ENCODE measurements at regions not wholly inside any gene's neighbourhood (a gene's known extent, or its start where the extent isn't known, plus 50 kb on each side); places are given as distances from the start of the nearest gene placed in this dataset.

DNA sequence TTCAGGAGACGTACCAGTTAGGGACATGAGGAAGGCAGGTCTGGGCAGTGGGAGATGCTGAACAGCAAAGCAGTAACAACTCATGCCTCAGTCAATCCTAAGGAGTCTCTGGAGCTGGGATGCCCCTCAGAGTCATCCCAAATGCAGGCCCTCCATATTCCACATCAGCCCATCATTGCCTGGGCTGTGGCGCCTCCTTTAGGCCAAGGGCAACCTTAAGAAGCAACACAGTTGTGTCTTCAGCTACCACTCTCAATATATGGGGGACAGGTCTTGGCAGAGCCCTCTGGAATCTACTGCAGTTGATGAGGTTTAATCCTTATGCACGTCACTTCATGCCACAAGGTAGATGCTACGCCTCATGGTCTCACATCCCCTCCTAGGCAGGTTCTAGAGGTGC is 682.0 kb upstream of the RAB6C start:
- DNase-seq = no peak

DNA sequence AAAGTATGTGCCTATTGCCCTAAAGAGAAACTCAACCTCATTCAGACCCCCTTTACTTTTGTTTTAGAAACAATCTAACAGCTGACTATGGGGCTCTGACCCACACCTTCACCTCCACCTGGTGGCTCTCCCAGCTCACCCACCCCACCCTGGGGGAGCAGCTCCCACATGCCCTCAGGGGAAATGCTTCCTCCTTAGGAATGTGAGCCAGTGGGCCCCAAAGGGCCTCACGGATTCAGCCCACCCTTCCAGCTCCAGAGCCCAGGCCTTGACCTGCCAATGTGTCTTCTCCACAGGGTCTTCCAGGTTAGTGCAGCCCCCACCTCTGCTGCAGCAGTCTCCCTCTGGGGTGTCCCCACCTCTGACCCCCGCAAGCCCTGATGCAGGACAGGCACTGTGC is 680.1 kb upstream of the RAB6C start:
- DNase-seq = no peak

DNA sequence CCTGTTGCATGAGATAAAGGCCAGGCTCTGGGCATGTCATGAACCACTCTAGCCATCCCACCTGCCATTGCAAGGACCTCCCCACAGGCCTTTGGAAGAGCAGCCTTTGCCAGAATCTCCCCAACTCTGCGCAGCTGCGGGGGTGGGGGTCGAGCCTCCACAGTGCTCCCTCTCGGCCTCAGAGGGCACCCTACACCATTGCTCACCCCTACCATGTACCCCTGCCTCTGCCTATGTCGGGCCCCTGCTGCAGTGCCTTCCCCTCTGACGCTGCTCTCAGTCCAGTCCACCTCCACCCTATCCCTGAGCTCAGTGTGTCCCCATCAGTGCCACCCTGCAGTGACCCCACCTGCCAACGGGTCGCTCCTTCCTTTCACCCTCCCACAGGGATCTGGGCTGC is 679.7 kb upstream of the RAB6C start:
- no peak for DNase-seq

DNA sequence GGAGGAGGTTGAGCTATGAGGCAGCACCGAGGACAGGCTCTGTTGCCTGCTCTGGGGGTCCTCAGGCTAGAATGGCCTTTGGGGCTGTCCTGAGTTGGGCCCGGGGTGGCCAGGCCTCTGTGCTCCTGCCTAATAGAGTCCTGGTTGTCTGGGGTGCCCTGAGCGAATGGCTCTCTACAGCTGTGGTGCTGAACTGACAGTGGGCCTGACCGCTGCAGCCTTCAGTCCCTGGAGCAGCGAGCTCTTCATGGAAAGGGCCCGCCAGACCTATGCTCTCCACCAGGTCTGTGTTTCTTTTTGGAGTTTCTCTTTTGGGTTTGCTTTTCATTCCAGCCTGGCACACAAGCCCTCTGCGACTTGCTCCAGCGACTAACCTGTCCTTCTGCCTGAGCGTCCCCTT is 679.0 kb upstream of the RAB6C start:
- no peak for DNase-seq

DNA sequence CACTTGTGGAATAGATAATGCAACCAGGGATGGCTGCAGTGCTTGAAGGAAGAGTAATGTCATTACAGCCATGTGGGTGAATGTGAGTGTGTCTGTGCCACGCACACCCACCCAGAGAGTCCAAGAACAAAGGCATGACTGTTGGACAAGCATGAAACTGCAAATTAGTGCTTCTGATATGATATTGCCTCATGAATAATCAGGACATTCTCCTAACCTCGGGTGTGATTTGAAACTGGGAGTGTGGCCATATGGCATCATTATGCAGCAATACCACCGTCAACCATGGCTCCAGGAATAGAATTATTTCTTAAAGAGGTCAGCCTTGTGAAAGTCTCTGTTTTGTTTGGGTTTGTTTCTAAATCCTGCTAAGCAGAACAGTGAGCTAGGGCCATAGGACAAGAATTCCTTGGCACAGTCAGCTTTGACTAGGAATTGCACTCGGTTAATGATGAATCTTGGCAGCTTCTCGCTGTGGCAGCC is 678.0 kb upstream of the RAB6C start:
- DNase-seq = peak; percentile 5

DNA sequence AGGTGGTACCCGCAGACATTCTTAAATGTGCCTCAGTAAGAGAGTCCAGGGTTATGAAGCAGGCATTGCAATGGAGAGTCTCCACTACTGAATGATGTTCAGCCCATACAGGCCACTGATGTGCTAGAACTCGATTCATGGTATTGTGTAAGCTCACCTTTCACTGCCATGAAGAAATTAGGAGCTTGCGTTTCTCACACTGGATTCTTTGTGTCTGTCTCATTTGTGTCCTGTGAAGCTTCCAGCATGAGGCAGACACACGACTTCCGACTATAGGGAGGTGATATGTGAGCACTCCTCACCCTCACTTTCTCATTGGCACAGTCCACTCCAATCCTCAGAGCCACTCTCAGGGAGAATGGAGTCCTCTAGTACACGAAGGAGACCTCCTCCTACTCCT is 677.4 kb upstream of the RAB6C start:
- no peak for DNase-seq

DNA sequence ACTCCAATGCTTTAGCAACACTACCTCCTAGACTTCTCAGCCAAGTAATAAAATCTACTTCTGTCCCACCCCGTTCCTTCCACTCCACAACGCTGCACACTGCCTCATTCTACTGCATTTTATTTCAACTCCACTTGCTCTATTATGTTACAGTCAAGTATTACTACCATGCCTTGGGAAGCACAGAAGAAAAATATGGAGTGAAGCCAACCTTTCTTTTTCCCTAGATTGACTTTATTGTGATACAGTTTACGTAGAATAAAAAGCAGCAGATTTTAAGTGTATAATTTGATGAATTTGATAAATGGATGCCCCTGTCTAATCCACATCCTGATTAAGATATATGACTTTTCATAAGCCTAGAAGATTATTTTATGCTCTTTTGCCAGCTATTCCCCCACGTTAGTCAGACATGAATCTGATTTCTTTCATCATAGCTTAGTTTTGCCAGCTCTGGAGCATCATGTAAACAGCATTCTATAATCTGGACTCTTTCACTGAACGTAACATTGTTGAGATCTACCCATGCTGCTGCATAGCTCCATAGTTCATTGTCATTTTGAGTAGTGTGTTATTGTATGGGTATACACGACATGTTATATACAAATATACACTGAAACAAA is 676.8 kb upstream of the RAB6C start:
- no peak for DNase-seq

DNA sequence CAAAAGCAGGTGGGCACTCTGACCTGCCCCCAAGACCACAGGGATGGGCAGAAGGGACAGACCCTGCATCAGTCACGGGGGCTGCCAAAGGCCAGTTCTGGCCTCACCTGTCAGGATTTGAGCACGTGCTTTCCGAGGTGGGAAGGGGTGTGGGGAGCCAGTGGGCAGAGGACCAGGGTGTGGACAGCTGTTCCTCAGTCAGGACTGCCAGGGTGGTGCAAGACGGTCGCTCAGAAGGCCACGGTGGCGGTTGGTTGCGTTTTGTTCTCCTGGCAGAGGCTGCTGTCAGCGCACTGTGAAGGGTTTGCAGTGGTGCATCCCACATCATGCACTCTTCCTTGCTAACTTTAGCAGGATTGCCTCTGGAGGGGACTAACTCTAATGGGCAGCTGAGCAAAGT is 665.3 kb upstream of the RAB6C start:
- no peak for DNase-seq

DNA sequence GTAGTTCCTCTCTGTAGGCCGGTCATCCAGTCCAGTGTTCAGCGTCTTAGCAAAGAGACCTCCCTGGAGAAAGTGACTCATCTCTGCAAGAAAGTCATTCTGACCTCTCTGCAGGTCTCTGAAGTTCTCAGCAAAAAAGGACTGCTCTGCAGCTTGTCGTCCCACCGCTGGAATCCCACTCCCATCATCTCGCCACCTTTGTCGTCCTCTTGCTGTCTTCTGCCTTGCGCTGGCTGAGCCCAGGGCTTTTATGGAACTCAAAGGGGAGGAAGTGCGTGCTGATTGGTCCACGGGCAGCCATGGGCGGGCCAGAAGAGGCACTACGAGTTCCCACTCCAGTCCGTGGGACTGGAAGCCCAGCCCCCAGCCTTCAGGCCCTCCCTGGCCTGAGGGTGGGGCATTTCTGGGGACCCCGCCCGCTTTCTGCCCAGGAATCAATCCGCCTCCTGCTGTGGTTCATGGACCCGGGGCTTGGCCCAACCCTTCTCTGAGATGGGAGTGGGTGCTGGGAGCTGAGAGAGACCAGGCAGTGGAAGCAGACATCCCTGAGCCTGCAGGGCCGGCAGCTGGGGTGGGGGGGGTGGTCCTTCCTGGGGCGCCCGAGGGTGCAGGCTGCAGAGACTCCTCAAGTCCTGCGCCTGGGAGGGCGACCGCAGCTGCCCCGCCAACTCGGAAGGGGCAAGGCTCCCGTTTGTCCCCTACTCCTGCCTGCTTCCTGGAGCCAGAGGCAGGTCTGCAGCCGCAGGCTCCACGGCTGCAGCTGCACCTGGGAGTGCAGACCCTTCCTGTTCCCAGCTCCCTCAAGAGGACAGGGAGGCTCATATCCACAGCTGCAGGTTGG is 660.7 kb upstream of the RAB6C start:
- no peak for DNase-seq

DNA sequence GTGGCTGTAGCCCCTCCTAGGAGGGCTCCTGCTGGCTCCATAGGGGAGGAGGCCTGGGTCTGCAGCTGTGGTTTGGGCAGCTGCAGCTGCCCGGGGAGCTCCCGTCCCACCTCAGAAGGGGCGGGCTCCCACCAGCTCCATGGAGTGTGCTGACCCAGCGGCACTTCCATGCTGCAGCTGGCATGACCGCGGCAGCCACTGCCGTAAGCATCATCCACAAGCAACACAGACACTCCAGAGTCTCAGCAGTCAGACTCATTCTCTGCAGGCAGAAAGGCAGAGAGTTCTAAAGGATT is 660.1 kb upstream of the RAB6C start:
- no peak for DNase-seq

DNA sequence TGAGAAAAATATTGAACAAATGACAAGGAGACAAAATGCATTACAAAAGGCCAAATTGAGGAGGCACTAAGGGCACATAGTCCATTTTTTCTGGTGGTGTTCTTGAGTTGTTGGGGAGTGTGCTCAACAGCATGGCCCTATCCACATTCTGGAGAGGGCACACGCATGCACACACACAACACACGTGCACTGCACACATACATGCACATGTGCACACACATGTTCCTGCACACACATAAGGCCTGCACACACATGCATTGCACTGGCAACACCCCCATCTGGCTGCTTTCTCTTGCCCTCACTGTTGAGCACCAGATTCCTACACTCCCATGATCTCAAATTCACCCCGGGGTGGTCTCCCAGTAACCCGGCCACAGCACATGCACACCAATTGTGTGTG is 659.2 kb upstream of the RAB6C start:
- no peak for DNase-seq

DNA sequence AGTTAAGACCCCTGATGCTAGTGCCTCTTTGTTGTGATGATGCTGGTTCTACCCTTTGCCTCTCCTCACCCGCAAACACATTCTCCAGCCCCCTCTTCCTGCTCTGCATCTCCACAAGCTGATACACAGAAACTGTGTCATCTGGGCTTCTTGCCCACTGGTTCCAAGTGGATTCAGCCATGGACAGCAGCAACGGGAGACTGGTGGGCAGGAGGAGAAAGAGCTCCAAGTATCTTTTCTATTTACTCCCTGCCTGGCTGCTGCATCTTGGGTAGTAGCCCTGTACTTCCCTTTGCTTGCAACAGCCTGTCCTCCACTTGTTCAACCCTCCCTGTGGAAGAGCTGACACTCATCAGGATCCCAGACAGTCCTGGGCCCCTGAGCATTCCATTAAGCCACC is 655.1 kb upstream of the RAB6C start:
- DNase-seq = no peak

DNA sequence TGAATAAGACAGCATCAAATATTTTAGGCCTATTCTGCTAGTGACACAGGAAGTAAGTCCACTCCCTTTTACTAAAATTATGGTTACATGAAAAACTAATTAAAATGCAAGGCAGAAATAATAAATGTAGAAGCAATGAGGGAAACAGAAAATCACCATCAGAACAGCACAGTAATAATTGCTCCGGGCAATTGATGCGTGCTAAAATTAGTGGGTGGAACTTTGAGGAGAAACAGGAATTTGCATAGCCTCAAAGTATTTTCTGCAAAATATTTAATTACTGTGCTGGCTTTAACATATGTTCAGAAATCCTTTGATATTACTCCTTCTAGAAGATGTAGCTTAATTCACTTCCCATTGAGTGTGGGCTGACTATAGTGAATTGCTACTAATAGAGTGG is 654.3 kb upstream of the RAB6C start:
- DNase-seq = no peak

DNA sequence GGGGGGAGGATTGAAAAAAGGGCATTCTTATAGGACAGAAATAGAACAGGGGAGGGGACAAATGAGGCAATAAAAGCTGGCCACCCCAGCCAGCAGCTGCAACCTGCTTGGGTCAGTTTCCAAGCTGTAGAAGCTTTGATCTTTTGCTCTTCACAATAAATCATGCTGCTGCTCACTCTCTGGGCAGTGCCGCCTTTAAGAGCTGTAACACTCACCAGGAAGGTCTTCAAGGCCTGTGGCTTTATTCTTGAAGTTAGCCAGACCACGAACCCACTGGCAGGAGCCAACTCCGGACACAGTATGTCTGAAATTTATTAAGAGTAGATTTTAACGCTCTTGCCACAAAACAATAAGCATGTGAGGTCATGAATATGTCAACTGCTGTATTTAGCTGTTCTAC is 649.9 kb upstream of the RAB6C start:
- no peak for DNase-seq

DNA sequence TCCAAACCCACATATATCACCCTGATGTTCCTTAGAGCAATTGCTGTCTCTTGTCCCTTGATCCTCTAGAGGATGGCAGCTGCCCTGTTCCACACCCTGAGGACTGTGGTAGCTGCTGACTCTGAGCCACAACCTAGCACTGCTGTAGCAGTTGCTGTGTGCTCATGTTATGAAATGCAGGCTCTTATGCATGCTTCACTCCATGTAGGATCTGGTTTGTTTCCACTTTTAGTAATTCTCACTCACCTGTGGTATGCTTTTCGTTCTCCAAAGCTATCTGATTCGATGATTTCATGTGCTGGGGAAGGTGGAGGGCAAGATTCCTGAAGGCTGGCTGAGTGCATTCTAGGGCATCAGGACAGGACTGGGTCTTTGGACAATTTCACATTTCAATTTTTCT is 649.0 kb upstream of the RAB6C start:
- no peak for DNase-seq

DNA sequence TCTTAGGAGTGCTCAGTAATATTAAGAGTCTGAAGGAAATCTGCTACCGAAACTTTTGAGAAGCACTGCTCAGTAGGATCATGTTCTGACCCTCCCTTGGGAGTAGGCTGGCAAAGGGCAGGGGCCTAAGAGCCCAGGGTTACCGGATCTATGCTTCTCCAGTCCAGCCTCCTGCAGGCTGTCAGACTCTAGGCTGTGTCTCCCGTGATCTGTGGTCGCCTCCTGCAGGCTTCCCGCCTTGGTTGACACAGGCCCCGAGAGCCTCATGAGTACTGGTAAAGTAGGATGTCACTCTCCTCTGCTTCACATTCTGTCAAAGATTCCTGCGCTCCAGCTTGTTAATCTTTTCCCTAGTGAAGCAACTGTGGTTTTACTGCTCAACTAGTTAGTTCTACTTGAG is 647.8 kb upstream of the RAB6C start:
- DNase-seq = no peak

DNA sequence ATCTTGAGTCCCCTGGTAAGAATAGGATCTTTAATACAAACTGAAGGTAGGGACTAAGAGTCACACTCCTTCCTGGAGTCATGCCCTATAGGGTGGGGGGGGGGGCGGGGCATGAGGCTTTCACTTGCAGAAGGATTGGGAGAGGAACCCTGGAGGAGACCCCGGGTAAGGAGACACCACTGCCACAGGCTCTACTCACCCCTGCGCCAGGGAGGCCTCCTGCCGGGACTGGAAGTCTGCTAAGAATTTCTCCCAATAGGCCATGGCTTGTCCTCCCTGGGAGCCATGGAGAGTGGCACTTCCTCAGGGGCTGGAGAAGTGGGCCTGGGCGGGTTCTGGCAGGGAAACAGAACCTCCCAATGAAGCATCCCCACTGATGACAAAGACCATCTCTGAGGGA is 645.3 kb upstream of the RAB6C start:
- no peak for DNase-seq

DNA sequence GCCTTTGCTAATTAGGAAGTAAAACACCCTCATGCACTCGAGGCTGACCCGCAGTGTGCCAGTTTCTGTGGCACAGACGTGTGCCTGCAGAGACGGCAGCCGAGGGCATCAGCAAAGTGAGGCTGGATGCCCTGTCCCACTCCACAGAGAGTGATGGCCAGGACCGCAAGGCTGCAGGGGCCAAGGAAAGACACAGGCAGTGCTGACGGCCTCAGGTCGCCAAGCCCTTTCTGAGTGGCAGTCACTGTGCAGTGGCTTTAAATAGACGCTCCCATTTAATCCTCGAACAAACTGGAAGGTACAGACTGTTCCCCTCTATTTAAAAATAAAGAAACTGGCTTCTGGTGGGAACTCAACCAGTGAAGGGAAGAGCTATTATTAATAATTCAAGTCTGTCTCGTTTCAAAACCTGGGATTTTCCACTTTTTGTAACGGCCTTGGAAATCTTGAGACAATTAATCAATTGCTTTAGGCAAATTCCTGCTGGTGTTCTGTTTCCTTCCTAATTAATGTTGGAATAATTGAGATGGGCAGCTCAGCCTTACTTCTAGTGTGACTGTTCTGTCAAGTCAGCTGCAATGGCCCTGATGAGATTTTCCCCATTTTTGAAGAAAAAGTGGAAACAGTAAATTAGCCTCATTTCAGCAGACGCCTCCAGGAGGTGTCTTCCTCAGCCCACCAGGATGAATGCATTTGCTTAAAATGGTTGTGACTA is 644.6 kb upstream of the RAB6C start:
- no peak for DNase-seq

DNA sequence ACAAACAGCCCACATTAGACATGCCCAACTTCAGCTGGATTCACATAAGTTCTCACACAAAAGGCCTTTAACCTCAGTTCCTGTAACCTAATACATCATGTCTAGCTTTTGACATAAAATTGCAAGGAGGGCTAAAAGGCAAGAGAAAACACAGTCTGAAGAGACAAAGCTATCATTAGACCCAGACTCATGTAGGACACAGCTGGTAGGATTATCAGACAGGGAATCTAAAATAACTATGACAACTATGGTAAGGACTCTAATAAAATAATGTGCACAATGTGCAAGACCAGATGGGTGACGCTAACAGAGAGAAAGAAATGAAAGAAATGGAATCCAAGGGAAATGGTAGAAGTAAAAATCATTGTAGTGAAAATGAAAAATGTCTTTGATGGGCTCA is 643.2 kb upstream of the RAB6C start:
- DNase-seq = no peak

DNA sequence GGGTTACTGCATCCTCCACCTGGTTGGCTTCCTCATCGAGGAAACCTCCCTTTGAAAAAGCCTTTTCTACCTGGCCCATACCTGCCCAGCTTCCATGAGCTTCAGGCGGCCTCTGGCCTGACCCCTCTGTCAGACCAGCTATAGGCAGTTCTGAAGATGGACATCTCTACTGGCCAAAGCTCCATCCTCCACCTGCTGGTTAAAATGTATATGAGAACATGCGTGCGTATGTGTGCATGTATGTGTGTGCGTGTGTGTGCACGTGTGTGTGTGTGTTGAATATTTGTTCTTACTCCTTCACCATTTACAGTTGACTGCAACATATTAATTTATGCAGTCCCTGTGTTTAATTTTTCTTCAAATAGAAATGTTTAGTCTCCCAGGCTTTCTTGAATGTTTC is 642.4 kb upstream of the RAB6C start:
- no peak for DNase-seq

DNA sequence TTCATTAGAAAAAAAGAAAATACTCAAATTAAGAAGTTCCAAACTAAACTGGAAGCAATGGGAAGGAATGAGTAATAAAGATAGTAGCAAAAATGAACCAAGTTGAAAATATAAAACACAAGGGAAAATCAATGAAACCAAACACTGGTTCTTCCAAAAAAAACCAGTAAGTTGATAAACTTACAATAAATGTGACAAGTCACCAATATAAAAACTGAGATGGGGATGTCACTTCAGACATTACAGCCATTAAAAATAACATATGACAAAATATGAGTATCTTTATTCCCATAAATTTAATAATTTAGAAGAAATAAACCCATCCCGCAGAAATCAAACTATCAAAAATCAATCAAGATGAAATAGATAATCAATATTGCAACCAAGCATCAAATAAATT is 633.9 kb upstream of the RAB6C start:
- no peak for DNase-seq

DNA sequence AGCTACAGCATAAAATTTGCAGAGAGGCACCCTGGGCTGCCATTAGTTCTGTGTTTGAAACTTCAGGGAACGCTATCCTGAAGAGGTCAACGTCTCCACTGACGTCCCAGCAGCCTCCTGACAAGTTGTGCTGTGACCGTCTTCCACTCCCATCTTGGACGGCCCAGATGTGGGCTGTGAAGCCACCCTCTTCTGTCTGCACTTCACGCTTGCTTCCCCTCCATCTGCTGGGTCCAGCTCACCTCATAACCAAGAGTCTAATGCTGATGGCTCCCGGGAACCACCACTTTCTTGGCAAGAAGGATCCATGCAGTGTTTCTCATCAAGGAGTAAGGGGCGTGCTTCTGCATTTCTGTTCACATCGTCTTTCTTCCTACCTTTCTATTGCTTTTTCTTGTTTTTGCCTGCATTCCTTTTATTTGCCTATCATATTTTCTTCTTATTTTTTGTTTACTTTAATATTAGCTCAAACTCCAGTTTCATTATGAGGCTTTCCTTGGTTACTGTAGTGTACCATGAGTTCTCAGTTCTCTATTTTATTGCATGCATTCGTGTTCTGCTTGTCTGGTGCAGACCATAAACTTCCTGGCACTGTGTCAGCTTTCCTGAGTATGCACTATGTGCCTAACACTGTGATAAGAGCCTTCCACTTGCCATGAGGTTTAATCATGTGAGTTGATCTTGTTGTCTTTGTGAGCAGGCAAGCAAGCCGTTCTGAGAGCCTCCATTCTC is 631.8 kb upstream of the RAB6C start:
- DNase-seq = peak; percentile 8

DNA sequence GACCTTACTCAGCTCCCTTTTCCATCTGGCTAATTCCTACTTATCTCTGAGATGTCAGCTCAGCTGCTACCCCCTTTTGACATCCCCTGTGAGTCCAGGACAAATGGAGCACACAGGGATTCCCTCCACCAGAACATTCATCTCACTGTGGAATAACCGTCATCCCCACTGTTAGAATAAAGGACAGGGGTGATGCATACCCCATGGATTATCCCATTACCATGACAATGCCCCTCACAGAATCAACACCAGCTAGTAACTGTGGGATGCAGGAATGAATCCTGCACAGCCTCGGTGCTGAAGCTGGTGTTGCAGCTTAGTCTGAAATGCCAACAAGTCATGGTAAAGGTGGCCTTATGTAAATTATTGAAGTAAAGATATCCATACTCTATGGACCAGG is 624.8 kb upstream of the RAB6C start:
- DNase-seq = no peak

DNA sequence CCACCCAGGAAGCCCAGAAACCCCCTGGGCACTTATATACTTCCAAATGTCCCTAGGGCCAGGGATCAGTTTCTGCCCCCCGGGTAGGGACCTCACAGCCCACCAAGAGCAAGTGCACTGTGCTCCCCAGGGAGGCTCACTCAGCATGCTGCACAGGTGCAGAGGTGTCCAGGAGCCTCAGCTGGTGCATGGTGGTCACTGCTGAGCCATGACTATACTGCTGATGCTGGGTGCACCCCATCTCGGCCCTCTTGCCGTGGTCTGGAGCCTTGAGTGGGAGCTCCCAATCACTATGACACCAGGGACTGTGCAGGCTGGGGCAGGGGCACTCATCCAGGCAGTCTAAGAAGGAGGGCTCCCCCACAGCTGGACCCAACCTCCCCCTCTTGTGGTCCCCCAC is 617.8 kb upstream of the RAB6C start:
- no peak for DNase-seq
